H4 (cell line): ENCODE measurements at regions not wholly inside any gene's neighbourhood (a gene's known extent, or its start where the extent isn't known, plus 50 kb on each side); places are given as distances from the start of the nearest gene placed in this dataset.

Source experiments
- DNase-seq: peaks from one replicate; pipeline ENCODE4 v3.0.0-alpha.2; 2015; ENCODE audit warnings: low spot score

- DNase-seq, result no peak
Measured at GRCh38 chr13:69571606-69572323, 535.9 kb upstream of the ATXN8OS start.

DNA sequence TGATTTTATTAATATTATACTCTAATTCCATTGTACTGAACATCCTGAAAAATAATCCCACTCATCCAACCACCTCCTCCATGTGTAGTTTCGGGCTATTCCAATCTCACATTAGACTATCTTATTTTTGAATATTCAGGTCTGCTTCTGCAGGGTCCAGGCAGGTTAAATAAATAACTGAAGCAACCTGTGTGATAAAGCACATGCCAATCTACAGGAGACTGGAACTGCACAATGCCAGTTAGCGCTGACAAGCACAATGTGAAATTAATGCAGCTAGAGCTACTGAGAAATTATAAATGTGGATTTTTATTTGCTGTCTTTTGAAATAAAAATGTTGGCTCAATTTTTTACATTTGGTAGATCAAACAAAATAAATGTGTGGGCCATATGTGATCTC is 540.1 kb upstream of the ATXN8OS start:
- DNase-seq, result no peak

- DNase-seq, result no peak
Measured at GRCh38 chr13:69566104-69566716, 541.4 kb upstream of the ATXN8OS start.

DNA sequence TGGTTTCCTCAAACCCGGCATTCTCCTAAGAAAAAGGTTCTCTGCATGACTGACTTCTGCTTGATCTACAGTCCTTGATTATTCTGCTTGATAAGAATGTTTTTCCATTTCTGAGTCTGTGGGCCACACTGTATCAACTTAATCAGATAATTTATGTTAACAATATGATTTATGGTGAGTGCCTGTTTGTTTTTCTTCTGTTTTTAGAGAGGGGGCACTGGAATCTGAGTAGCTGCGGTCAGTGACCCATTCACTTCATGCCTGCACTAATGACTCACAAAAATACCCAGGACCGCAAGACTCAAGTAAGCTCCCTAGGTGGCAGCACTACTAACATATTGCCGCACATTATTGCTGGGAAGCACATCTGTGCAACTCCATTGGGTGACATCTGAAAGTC is 542.3 kb upstream of the ATXN8OS start:
- DNase-seq, result peak; percentile 90

DNA sequence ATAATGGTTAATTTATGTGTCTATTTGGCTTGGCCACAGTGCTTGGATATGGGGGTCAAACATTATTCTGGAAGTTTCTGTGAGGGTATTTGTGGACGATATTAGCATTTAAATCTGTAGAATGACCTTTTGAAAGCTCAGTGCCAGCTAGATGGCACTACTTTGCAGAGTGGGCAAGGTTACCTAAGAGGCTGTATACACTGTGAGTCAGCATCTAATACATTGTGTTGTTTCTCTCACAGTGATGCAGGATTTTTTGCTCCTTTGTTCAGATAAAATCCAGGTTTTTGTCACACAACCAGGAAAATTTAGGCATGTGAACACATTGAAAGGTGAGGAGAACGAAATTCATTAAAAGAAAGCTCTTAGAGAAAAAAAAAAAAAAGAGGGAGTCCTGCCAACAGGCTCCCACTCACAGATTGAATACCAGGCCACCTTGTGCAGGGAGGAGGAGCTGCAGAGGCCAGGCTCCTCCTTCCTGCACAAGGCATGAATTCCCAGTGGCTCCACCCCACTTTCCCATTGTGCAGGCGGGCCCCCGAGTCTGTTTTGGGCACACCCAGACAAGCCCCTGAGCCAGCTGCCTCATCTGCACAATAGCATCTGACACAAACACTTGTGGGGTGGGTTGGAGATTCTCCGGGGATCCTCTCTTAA is 551.0 kb upstream of the ATXN8OS start:
- DNase-seq, result peak; percentile 49

- DNase-seq, result no peak
Measured at GRCh38 chr13:69553976-69554375, 553.6 kb upstream of the ATXN8OS start.

GRCh38 chr13:69551193-69551592 is 556.4 kb upstream of the ATXN8OS start:
- no peak for DNase-seq

GRCh38 chr13:69547780-69548179 is 559.8 kb upstream of the ATXN8OS start:
- DNase-seq, result no peak

GRCh38 chr13:69545551-69545950 is 562.1 kb upstream of the ATXN8OS start:
- no peak for DNase-seq

GRCh38 chr13:69524459-69525150 is 583.0 kb upstream of the ATXN8OS start:
- DNase-seq, result no peak

DNA sequence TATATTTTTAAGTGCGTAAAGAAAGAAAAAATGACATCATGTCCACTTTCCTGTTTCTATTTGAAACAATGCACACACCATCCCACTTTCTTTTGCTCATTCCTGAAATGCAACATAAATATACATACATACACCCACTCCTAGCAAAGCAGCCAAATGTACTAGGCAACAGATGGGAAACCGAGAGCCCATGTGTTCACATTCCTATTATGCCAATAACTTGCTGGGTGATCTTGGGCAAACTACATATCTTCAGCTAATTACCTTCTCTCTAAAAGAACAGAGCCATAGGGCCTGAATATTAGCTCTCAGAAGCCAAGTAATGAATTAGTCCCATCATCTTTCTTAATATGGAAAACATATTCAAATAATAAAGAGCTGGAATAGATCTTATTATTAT is 610.6 kb upstream of the ATXN8OS start:
- no peak for DNase-seq

DNA sequence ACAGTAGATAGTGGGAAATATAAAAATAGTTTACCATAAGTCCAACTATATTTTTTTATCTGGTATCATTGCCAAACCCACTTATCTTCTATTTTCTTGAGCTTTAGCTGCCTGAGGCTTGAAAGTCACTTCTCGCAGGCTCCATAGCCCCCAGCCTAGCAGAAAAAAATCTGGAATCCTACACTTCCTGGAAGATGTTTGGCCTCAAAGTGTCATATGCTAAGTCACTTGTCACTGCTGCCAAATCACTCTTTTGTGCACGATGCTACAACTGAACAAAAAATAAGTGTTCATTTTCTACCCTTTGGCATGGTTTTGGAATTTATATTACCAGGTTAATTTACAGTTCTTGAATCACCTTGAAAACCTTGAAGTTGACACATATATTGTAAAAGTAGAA is 612.5 kb upstream of the ATXN8OS start:
- no peak for DNase-seq

- DNase-seq, result no peak
Measured at GRCh38 chr13:69487576-69487975, 620.0 kb upstream of the ATXN8OS start.

DNA sequence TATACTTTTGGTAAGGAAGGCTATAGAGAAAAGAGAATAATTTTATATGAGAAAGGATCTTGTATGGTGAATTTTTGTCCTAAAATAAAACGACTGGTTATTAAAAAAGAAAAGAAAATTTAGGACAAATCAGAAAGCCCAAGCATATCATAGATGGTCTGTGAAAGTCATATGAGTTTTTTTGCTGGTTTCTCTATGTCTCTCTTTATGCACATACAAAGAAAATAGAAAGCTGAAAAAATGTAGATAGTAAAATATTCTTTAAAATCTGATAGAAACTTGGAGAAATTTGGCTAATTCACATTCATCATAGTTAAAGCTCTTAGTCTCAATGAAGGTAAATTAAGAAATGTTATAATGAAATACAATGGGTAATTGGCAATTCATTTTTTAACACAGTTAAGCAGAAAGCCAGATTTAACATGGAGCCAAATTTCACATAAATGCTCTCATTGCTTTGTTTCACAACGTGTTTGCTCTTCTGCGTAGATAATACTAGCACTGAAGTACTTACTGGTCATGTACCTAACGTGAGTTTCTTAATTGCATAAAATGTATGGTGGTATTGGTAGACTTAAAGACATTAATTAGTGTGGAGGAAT is 621.5 kb upstream of the ATXN8OS start:
- DNase-seq, result no peak

DNA sequence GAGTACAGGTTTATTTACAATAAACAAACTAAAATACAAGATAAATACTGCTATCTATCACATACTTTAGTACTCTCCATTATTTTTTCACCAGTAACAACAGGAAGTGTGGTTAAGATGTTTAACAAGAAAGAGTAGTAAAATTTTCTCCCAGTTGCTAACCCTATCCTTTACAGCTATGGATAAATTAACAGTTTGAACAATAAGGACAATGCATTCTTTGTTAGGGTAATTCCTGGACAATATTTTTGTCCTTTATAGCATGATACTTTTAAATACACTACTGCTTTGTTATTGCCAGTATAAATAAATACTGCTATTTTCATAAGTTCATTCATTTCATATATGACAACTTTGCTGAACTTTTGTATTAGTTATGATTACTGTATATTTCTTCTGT is 630.2 kb upstream of the ATXN8OS start:
- no peak for DNase-seq

- DNase-seq, result no peak
Measured at GRCh38 chr13:69474011-69474685, 633.5 kb upstream of the ATXN8OS start.

DNA sequence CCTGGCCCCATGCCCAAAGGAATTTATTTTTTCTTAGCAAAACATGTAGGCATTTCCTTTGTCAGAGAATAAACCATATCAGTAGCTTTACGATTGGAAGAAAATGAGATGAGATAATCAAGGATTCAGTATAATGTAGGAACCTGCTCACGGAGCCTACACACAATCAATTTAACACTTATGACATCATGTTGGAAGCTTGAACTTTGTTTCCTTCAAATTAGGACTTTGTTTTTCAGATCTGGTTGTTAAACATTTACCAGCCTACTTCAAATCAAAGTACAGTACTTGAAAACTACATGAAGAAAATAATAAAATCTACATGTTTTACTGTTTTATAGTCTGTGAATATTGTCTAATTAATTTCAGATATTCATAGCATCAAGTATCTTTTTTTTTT is 639.0 kb upstream of the ATXN8OS start:
- DNase-seq, result no peak

- no peak for DNase-seq
Measured at GRCh38 chr13:69461397-69461796, 646.2 kb upstream of the ATXN8OS start.

- no peak for DNase-seq
Measured at GRCh38 chr13:69459346-69459745, 648.3 kb upstream of the ATXN8OS start.

DNA sequence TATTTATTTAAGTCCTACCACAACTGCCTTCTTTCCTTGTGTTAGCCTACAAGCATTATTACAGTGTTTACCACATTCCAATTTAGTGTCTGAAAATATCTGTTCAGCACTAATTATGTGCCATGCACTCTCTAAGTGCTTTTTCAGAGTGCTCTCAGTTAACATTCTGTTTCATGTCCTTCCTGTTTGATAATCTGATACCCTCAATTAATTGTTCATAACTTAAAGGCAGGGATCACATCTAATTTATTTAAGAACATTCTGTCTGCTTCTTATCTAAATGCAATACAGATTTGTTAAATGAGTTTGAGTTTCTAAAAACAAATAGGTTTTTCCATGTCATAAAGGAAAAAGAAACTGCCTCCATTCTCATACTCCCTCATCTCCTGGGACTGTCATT is 649.6 kb upstream of the ATXN8OS start:
- DNase-seq, result no peak

DNA sequence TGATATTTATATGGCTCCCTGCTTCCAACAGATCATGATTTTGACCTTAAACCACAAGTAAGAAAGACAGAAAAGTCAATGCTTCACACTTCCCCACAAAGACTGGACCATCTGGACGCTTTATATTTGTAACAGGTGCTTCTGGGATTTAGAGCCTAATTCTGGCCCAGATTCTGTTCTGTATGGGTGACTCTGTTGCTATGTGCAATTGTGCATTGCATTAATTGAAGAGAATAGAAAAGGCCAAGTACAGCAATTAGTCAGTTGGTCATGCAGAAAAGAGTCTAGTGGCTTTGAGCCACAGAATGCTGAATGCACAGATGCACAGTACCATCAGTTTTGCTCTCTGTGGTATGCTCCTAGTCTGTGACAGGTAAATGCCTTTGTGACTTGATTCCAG is 657.4 kb upstream of the ATXN8OS start:
- no peak for DNase-seq

GRCh38 chr13:69425235-69425634 is 682.4 kb upstream of the ATXN8OS start:
- DNase-seq, result no peak
